NAMALWA (cell line): ENCODE measurements at regions not wholly inside any gene's neighbourhood (a gene's known extent, or its start where the extent isn't known, plus 50 kb on each side); places are given as distances from the start of the nearest gene placed in this dataset.

ENCODE experiments used
- DNase-seq: peaks from one replicate; pipeline ENCODE4 v3.0.0-alpha.2; 2015; ENCODE audit warnings: low spot score

DNA sequence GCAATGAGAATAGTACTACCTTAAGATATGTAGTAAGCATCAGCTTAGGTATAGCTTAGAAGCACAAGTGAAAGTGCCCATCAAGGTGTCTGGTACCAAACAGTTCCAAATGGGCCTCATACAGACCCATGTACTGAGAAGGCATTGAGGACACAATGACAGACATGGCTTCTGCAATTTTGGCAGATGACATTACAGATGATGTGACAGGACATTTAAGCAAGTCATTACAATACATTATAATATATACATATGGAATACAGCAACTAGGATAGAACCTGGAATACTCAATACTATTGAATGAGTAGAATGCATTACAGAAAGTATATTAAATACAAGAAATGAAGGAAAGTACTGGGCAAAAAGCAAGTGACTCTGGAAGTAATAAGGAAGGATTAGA, 256.4 kb downstream of the GXYLT1 start:
- DNase-seq, result no peak

DNA sequence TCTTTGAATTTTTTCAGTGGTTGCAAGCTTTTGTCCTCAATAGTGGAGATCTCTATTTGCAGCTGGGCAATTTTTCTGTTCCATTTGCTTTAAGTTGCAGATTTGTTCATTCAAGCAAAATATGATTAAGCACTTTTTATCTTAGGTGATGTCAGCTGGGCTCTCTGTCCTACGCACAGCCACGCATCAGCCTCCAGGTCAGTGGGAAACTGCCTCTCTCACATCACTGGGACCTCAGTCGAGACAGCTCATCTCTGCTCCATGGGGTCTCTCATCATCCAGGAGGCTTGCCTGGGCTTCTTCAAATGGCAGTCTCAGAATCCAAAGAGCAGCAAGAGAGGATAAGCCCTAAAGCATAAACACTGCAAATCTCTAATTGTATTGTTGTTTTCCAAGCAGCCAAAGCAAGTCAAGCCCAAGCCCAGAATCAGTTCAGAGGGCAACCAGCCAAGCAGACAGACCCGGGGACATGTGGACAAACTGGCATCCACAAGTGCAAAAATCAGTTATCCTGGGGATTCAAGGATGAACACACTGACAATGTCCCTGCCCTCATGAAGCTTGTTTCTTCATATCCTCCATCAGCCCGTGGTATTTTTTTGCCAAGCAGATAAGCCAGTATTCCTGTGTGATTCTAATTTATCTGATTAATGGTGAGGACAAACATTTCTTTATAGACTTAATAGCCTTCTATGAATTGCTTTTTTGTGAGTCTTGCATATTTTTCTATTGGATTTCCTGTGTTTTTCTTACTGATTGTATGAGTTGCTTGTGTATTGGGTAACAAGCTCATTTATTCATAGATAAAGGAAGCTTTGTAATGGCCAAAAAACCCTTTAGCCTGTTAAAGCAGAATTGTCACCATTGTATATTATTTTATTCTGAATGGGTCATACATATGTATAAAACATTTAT, 262.5 kb downstream of the GXYLT1 start:
- no peak for DNase-seq

DNA sequence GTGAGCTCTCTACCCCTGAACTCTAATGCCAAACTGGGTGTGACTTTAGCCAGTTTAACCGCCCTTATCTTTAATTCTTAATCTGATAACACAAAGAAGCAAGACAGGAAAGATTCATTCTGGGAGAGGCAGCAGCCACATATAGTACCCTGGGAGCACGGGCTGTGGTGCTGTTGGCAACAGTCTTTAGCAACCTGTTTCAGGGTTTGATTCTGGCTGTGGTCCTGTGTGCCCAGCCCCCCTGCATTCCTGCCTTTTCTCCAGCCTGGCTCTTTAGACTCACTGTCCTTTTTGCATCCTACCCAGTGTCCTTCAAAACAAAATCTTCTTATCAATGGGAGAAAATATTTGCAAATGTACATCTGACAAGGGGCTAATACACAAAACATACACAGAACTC, 275.2 kb downstream of the GXYLT1 start:
- DNase-seq, result no peak

DNA sequence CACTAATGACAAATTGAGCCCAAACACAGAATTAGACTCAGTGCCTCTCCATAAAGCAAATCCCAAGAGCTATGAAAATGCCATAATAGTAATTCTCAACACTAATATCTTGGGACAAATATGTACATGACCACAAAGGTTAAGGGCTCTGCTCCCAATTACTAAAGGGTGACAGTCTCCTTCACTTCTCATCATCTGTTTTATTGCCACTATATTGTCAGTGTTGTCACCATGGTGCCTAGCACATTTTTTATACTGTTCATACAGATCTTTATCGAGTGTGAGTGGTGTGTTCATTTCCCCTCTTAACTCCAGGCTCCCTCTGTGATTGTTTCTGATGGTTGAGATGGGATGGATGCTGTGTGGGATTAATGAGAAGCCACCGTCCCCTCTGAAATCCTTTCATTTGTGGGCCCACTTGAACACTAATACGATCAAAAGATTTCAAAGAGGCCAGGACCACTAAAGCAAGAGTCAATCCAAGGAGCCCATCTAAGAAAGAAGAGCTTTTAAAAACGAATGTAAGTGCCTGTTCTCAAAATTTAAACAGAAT, 277.7 kb downstream of the GXYLT1 start:
- DNase-seq, result no peak

DNA sequence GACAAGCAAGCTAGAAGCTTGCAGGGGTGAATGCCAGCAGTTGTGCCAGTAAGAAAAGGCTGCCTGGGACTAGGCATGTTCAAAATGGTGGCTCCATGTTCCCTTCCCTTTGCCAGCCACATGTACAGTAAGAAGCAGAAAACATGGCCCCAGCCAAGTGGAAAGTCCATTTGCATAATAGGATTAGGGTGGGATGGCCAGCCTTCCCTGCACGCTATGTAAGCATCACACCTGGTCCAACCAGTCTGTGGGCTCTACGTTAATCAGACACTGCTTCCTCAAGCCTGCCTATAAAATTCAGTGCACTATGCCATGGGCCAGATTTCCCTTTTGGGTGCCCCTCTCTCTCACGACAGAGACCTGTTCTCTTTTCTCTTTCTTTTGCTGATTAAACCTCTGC, 288.4 kb downstream of the GXYLT1 start:
- DNase-seq, result no peak

DNA sequence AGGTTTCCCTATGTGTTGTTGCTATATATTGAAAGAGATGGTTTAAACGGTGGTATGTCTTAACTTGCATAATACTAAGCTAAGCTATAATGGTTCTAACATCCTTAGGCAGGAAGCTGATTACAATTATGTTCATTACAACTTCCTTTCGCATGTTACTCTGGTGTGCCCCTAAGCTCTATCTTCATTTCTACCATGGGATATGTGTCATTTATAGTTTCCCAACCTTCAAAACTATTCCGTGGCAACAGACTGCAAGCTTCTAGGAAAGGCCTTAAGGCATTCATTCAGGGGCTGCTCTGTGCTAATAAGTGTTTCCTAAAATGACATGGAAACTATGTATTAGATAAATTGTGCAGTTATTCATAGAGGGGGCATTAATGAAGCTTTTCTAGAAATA, 294.6 kb downstream of the GXYLT1 start:
- DNase-seq, result no peak

DNA sequence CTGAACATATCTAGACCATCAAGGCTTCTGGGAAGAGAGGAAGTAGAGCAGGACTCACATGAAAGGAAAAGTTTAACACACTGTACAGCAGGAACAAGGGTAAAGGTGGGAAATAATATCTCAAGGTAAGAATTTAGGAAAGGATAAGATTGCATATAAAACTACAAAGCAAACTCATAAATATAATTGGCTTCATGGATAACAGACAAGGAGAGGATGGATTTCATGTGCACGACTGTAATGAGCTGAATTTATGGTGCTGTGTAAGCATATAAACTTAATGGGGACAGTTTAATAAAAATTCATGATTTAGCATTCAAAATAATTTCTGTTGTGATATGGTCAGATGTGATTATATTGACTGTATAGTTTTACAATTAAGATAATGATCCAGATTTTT, 298.0 kb downstream of the GXYLT1 start:
- no peak for DNase-seq

DNA sequence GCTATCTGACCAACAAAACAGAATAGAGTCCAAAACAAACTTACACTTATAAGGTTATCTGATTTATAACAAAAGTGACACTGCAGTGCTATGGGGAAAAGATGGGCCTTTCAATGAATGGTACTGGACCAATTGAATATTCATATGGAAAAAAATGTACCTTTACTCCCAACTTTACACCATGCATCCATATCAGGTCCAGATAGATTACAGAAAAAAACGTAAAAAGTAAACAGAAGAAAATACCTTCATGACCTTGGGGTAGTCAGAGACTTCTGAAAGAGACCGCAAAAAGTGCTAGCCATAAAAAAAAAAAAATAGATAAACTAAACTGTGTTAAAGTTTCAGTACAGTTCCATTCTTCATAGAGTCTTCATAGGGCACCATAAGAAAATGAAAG, 308.3 kb downstream of the GXYLT1 start:
- DNase-seq, result no peak

DNA sequence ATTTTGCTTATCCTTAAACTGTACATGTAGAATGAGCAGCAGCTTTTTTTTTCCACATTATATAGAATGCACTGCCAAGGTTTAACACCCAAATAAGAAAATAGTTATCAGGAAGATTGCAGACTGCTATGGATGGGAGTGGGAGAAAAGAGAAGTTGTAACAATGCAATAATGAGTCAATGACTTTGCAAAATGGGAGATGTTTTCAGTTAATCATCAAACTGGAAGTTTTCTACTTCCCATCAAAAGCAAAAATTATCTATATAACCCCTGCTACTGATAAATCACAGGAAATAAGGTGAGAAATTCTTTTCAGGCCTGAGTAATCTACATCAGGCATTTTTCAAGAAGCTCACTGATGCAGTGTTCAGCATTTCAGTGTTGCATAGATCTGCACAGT, 309.1 kb downstream of the GXYLT1 start:
- no peak for DNase-seq

DNA sequence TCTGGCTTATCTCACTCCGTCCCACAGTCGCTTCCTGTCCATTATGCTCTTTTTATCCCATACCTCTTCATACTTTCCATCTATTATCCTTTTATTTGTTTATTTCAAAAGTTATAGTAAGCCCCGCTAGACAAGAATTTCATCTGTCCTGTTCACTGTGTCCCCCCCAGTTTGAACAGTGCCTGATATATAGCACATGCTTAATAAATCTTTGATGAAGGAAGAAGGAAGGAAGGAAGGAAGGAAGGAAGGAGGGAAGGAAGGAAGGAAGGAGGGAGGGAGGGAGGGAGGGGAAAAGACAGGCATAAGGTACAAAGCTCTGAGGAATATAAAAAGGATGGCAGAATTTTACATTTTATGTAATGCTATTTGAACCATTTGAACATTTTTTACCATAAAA, 324.7 kb downstream of the GXYLT1 start:
- no peak for DNase-seq

DNA sequence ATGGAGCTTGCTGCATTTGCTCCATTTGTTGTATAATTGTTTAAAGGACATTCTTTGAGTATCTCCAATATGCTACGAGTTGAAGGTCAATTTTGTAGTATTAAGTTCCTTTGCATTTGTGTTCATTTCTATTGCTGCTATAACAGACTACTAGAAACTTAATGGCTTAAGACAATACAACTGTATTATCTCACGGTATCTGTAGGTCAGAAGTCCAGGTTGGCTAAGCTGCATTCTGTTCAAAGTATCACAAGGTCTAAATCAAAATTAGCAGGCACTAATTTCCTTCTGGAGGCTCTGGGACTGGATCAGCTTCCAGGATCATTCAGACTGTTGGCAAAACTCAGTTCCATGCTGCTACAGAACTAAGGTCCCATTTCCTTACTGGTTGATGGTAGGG, 340.6 kb downstream of the GXYLT1 start:
- DNase-seq, result no peak

DNA sequence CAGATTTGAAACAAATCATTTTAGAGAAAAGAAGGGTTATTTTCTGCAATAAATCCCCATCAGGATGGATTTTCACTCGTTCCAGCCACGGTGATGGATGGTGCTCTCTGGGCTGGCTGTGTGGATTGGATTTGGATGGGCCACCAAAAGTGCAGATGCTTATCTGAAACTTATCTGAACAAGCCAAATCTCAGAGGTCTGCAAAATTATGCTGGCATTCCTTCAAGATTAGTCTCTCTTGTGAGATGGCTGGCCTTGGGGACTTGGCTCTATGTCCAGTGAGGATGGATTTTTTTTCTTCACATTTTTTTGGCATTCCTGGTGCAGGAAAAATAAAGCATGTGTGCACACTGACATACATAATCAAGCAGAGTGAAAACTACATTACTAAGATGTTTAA, 341.9 kb downstream of the GXYLT1 start:
- DNase-seq, result no peak

DNA sequence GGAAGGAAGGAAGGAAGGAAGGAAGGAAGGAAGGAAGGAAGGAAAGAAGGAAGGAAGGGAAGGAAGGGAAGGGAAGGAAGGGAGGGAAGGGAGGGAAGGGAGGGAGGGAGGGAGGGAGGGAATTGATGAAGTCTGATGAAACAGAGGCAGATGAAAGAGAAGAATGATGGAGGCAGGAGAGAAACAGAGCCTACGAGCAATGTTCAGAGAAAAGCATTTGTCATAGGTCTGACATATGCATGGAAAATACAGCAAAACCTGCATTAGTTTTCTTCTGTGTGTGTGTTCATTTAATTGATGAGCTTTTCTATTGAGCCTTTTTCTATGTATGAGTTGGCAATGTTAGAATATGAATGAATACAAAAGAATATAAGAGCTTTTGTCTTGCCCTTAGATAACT, 343.4 kb downstream of the GXYLT1 start:
- DNase-seq, result no peak

DNA sequence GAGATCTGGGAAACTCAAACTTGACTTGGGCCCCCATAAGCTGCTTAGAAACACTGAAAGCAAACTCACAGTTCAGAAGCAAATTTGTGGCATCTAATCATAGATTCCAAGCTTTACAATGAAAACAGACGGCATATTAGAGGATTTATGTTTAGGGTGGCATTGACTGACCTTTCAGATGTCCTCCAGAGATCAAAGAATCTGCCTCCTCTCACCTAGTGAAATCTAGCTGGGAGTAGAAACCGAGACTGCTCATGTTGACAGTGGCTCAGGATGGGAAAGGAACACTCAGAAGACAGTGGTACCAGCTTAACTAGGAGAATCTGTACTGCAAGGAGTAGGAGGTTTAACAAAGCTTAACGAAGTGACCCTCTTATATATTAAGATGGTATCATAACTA, 345.0 kb downstream of the GXYLT1 start:
- no peak for DNase-seq

DNA sequence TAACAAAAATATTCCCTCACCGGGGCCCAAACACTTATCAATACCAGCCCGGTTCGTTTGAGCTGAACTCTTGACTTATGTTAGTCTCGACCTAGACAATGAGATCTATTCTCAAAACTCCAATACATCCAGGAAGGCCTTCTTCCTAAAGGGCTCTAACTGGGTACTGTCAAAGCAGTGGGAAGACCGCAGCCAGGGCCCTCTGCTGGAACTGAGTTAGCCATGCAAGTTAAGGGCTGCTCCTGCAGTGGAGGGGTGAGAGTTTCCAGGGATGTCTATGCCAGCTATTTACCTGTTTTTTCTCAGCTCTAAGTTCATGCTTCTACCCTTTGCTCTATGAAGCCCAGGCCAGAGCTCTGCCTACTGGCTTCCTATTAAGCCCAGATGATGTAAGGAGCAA, 348.8 kb downstream of the GXYLT1 start:
- no peak for DNase-seq

DNA sequence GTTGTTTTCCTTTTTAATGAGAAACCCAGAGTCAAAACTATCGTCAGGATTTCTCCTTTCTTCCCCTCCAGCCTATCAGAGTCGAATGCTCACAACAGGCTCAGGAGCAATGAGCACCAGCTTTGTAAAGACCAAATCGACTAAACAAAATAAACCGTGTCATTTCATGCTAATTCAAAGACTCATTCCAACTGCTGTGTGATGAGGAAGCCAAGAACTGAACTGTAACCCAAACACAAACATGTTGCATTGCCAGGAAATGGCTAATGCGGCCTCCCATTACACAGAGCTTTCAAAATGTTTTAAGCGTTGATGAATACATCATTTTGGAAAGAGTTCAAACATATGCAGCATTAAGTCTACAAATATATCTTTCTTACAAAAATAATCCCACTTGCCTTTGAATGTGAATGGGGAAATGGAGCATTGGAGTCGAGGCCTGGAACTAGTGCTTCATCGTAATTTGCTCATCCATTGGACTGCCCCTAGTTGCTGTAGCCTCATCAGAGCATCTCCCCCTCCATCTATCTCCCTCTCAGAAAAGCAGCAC, 349.5 kb downstream of the GXYLT1 start:
- no peak for DNase-seq

DNA sequence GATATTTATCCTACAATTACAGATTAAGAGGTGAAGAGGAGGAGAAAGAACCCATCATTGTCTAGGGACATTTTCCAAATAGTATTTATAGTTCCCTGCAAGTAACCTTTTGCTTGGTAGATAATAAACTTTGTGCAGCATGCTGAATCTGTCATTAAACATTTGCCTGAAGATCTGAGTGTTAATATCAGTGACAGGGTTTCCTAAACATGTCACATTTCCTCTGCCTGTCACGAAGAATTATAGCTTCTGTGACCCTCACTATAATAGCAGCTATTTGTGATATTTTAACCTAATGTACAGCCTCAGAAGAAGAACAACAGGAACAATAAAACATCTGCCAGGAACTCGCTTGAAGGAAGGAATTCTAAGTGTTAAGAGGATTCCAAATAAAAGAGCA, 350.3 kb downstream of the GXYLT1 start:
- DNase-seq, result no peak

DNA sequence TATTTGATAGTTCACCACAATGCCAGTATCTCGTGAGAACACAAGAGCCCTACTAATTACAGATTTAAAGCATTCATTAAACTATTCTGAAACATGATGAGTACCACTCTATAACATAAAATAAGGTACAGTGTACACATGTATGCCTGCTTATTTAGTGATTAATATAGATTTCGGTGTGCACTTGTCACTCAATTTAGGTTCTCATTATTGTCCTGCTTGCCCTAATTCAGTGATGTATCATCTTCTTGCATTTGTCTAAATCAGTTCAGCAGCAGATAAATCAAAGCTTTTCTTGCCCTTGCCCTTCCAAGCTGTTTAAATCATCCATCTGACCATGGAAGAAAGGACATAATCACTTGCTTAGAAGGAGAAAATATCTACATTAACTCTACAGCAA, 359.7 kb downstream of the GXYLT1 start:
- no peak for DNase-seq

DNA sequence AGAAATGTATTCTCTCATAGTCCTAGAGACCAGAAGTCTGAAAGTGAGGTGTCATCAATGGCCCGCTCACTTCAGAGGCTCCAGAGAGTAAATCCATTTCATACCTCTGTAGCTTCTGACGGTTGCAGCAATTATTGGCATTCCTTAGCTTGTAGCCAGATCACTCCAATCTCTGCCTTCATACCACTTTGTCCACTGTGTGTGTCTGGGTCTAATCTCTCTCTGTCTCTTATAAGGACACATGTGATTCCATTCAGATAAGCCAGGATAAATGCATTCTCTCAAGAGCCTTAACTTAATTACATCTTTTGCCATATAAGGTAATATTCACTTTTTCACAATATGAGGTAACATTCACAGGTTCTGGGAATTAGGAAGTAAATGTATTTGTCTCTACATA, 365.7 kb downstream of the GXYLT1 start:
- DNase-seq, result no peak

DNA sequence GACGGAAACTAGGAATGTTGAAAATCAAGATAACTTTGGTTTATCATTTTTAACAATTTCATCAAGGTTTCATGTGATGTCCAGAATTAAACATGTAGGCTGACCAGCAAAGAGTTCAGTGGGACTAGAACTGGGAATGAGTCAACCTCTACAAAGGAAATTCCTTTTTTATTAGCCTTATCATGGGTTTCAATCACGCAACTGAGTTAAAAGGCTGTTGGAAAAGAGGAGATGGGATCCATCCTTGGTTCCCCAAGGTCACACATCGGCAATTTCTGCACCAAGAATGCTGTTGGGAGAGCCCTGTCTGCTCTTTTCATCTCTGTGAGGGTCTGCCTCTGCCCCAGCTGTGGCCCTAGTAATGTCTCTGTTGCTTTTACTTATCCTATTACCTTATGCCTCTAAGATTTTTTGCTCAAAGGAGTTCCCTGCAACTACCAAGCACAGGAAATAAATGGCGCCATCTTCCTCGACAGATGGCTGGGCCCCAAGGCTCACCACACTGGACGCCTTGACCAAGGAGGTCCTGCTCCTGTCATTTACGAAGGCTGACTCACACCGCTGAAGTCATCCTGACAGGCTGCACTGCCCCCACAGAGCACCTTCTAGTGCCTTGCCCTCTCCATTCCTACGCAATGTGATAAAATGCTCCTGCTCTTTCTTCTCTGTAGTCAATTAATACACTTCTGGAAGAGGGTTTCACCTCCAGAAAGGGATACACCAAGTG, 367.4 kb downstream of the GXYLT1 start:
- no peak for DNase-seq

DNA sequence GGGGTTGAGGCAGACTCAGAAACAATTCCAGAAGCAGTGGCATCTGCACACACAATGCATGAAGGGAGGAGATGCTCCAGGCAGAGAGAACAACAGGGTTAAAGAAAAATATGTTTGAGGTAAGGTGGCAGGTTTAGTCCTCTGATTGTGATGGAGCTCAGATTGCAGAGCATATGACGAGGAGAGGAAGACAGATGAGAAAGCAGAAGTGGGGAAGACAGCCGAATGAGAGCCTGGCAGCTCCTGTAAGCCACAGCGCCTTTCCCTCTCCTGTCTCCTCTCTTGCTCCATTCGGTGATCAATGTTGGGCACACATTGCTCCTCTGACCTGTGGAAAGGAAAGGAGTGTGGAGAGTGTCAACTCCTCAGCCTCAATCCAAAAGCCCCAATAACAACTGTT, 372.2 kb downstream of the GXYLT1 start:
- no peak for DNase-seq

DNA sequence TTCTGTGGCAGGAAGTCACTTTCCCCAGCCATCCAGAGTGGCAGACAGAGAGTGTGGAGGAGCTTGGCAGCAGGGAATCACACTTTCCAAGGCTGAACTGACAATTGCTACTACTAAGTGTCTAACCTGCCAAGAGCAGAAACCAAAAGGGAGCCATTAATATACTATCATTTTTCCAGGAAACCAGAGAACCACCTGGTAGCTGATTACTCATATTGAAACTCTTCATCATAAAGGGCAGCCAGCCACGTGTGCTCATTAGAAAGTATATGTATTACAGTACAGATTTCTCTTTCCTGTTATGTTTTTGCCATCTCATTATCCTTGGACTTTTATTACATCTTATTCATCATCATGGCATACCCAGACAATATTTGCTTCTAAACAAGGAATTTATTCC, 374.9 kb downstream of the GXYLT1 start:
- no peak for DNase-seq

DNA sequence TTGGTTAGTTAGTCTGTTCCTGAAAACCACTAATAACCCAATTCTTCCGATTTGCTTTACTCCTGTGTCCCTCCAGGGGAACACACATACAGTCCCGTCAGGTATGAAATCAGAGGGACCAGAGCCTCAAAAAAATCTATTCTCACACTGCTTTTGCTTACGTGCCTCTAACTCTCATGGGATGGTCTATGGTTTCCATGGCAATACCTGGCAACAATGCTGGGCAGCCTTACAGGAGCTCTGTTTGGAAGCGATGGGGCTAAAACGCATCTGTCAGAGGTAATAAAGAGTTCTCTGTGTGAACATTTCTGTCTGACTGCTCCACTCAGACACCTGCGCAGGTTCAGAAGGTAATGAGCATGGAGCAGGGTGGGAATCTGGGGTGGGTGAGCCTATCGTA, 376.2 kb downstream of the GXYLT1 start:
- DNase-seq, result no peak
